Limb (tissue), 2 donors: ENCODE measurements at regions not wholly inside any gene's neighbourhood (a gene's known extent, or its start where the extent isn't known, plus 50 kb on each side); places are given as distances from the start of the nearest gene placed in this dataset.

Source experiments
- DNase-seq, 2 donors: peaks; one replicate each; pipeline ENCODE4 v3.0.0-alpha.2; 2016; ENCODE audit errors: extremely low spot score in 2 of 2

DNA sequence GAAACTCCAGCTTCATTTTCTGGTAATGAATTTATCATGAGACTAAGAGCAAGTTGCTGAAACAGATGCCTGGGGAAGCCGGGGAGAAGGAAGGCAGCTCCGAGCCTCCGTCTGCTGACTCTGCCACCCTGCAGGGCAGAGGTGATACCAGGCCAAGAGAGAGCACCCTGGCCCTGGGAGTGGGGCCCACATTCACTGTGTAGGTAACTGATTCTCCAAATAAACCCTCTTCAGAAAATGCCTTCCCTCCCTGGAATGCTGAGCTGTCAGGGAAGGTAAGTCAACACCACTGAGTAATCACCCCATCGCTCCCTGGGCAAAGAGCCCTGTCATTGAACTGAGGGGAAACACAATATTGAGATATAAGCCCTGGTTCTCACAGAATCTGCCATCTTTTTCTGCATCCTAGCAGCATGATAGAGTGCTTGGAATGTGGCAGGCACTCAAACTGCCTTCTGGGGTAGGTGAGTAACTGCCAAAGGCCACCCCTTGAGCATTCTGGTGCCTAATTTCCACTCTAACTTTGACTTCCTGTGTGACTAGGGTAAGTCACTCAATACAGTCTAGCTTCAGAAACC lies 147.6 kb downstream of the SPATA19 start:
- peak in 1 of 2 donors; percentile 23 for DNase-seq

DNA sequence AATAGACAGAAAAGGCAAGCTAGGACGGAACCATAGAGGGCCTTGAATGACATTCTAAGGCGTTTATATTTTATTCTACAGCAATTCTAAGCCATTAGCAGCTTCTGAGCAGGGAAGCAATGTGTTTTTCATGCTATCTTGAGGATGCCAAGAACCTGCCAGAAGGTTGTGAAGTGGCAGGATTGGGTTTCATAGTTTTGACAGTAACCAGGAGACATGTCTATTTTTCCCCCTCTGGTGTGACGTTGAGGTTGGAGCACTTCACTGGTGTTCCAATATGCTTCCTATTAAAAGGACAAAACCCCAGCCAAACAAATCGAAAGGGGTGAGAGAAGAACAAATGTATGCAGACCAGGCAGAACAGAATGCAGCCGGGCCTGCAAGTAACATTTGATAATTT lies 148.2 kb downstream of the SPATA19 start:
- DNase-seq = peak in 1 of 2 donors; percentile 44

GRCh38 chr11:133695387-133695786 lies 149.9 kb downstream of the SPATA19 start:
- no peak for DNase-seq

DNA sequence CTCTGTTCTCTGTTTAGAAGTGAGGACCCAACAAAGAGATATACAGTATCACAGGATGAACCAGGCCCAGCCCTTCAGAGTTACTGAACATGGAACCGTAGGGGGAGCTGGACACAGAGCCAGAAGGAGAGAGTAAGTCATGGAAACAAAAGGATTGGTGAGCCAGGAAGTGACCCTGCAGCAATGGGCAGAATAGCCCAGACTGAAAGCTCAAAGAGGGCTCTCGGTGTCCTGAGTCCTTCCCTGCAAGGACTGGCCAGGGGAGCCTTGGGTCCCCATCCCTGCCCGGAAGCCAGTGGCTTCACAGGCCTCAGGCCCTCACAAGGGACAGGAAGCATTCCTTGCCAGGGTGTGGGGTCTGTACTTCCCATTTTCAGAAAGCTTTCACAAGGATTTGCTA lies 150.6 kb downstream of the SPATA19 start:
- DNase-seq = no peak

DNA sequence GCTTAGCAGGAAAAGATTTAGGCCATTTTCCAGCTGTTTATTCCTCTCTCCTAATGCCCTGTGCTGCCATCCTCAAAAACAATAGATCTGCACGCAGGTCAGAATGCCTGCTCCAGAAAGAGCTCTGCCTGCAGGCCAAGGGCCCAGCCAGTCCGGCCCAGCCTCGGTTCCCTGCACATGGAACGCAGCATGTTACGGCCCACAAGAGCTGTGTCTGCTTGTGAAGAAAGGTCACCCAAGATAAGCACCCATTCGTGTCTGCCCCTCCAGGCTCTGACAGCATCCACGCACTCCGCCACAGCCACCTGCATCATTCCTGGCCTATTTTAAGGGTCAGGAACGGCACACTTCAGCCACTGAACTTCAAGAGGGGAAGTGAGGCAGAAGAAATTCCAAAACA lies 152.2 kb downstream of the SPATA19 start:
- DNase-seq = no peak

DNA sequence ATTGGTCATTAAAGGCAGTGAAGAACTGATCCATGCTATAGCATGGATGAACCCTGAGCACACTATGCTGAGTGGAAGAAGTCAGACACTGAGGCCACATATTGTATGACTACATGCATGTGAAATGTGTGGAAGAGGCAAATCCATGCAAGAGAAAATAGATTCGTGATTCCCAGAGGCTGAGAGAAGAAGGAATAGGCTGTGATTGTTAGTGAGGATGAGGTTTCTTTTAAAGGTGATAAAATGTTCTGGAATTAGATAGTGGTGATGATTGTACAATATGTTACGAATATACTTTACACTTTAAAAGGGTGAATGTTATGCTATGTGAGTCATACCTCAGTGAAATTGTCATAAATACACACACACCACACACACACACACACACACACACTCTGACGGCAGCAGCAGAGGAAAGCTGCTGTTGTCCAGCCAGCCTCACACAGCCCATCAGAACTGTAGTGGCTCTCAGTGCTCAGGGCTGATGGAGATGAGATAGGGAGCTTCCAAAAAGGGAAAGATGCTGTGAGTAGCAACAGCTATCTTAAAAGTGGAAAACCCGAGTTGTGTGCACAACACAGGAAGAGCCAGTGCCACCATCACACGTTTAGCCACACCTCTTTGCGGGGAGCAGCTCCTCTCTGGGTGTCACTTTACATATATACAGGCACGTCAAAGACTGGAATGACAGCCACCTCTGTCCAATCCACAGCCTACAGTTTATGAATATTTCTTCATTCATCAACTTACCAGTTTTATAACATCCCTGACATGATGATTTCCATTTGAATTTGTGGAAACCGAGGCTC lies 153.0 kb downstream of the SPATA19 start:
- no peak for DNase-seq

DNA sequence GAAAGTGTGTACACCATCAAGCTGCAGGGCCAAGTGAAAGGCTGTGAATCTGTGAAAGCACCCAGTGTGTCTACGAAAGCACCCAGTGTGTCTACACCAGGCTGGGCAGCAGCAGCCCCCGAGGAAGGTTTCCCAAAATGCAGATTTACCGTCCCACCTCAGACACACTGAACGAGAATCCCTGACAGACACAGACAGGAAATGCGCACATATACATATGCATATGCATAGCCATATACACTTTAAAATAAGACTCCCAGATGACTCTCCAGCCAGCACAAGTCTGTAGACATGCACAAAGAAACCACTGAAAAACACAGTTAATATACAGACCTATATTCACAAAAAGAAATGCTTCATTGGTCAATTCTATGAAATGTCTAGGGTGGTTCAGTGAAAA lies 155.5 kb upstream of the OPCML start:
- DNase-seq = no peak

DNA sequence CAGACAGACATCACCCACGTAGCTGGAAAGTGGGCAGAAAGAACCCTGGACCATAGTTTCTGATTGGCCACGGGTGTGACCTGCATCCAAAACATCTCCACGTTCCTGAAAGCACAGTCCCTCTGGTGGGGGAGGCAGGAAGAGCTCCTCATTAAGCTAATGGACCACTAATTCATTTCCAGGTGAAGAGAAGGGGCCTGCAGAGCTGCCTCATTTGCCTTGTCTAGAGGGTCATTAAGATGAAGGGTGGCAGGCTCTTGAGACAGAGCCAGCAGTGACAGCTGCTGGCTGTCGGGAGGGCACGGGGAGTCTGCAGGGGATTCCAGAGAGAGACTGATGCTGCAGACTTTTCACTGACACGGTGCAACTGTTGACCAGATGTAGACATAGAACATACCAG lies 149.6 kb upstream of the OPCML start:
- peak in 1 of 2 donors; percentile 48 for DNase-seq

GRCh38 chr11:133679896-133680295 lies 147.6 kb upstream of the OPCML start:
- DNase-seq = no peak

DNA sequence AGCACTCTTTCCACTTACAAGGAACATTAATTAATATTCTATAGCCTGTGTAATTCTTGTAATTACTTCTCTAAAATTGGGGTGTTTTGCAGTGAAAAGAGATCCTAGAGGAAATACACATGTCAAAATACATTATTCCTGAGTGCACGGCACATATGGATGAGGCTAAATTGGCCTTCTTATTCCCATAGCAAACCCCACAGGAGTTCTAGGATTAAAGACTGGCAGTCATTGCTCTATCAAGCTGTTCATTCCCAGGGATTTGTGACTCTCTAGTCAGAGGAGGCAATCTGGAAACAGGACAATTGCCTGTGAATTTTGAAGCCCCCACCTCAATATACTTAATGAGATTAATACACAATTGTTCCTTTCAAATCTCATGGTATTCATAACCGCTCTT lies 145.9 kb upstream of the OPCML start:
- no peak for DNase-seq

DNA sequence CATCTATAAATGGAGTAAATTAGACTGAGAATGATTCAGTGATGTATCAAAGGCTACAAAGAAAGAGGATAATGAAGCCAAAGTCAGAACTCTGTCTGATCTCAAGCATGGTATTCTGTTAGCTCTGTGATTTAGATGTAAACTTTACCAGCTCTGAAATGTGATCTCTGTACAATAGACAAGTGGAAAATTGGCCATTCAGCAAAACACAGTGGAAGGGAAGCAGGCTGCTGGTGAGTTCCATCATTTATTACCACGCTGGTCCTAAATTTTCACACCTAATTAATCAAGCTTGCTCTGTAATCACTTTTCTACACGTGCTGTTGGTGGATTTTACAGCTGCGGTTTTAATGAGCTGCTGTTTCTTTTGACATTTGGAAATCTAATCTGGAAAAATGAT lies 145.1 kb upstream of the OPCML start:
- DNase-seq = no peak

DNA sequence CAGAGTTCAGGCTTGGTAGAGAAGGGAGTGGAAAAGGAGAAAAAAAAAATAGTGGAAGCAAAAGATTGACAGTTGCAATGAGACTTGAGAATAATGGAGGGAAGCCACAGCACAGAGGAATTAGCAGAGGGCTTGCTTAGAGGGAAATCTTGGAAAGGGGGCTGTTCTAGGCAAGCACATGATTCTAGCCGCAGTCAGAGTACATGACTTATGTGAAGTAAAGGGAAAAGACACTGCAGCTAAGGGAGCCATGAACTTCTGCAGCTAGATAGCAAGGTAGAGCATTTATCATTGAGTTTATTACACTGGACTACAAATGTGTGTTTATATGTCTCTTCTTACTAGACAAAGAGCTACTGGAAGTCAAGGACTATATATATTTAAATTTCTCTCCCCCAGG lies 144.0 kb upstream of the OPCML start:
- no peak for DNase-seq

GRCh38 chr11:133669371-133670053 lies 137.2 kb upstream of the OPCML start:
- DNase-seq = no peak

DNA sequence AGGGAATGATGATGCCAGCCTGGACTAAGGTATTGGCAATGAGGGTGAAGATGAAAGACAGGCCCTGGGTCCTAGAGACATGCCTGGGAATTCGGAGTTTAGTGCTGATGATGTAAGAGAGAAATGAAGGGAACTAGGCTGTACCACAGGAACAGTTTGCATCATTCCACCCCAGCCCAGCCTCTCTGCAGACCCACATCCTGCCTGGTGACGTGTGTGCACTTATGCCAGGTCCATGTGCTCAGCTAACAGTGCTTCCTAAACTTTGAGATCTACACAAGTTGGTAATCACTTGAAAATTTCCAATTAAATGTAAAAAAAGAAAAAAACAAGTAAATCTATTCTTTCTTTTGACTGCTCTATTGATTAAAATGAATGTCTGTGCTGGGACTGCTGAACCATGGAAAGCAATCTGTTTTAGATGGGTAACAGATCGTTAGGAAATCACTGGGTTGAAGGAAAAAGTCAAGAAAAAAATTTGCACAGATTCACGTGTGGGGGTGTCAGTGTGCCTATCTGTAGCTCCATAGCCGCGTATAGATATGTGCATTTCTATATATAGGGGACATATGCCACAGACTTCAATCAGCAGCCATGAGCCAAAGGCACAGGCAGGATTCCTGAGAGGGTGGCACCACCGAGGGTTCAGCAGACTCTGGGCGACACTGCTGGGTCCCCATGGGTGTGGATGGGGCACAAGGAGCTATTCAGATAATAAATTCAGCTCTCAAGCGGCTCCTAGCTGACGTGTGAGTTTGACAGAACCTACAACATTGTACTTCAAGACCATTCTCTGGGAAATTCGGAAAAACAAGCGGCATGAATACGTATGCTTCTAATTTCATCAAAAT lies 131.1 kb upstream of the OPCML start:
- peak in 1 of 2 donors; percentile 9 for DNase-seq

DNA sequence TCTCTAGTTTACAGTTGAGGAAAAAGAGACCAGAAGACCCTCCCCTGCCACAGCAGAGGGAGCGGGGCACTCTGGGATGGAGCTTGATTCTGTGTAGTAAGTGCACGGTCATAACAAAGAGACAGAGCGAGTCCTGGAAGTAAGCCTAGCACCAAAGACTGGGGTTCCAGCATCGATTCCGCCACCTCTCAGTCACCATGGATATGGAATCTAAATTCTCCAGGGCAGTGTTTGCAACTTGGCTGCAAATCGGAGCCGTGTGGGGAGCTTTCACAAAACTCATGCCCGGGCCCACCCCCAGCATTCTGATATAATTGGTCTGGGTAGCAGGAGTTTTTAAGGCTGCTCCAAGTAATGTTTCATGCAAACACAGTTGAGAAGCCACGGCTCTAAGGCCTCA lies 129.5 kb upstream of the OPCML start:
- DNase-seq = peak in 1 of 2 donors; percentile 4

DNA sequence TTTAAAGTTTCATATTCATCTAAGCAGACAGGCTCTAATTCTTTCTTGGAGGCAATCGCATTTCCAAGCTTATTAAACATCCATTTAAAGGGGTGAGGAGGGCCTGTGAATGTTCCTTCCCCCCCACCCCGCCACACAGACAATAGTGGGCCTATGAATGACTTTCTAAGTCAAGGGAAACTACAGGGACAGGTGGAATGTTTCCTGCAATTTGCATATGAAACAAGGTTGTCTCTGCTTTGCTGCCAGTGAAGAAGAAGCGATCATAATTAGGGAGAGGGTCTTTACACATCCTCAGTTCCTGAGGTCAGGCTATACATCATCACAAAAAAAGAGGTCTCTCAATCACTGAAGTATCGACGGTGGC lies 127.9 kb upstream of the OPCML start:
- no peak for DNase-seq

DNA sequence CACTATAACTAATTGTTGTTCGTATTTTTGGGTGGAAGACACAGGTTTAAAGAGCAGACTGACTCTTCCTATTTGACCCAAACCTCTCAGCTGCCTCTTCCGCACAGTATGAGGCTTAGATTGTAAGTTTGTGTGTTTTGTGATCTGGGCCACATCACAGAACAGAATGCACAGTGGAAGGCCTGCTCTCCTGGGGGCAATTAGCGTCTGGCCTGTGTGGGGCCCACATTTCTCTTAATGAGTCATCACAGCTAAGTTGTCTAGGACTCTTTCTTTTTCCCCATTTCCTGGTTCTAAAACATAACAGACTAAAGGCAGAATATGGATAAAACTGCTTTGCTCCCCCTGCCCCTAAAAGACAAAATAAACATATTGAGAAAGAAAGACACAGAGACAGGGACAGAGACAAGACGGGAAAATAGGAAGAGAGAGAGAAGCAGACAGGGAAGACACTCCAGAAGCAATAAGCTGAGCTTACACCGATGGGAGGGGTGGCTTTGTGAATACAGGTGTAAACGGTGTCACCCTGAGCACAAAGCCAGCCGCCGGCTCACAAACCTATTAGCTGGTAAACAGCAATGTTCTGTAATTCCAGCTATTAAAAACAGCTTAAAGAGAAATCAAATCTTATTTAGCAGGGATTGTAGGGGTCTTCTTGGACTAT lies 127.4 kb upstream of the OPCML start:
- no peak for DNase-seq

DNA sequence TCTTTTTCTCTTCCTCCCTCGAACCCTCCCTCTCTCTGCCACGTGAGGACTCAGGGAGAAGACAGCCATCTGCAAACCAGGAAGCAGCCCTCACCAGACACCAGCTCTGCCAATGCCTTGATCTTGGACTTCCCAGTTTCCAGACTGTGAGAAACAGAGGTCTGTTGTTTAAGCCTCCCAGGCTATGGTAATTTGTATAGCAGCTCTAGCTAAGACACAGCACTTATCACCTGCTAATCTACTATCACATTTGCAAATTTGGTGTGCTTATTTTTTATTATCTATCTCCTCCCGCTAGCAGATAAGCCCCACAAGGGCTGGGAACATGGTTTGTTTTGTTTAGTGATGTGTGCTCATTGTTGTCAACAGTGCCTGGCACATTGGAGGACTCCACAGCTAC lies 124.8 kb upstream of the OPCML start:
- no peak for DNase-seq

DNA sequence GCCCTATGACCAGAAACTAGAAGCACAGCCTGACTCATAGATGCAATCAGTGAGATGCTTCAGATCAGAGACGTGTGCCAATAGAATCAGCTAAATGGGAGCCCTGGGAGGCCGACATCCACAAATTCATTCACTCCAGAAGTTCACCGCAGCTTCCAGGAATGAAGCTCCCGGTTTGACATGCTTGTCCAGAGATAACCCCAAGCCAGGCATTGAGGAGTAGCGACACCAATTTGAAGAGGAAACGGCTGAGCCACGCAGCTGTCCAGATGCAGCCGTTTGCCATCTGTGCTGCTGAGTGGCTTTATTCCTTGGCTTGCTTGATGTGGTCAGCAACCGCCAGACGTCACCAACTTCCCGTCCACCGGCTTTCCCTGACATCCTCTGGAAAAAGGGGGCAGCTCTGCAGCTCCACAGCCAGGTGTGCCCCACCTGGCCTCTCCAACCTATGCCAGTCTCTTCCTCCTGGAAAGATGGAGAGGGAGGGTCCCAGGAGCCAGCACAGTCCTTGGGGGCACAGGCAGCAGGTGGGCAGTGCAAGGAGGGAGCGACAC lies 123.9 kb upstream of the OPCML start:
- no peak for DNase-seq

DNA sequence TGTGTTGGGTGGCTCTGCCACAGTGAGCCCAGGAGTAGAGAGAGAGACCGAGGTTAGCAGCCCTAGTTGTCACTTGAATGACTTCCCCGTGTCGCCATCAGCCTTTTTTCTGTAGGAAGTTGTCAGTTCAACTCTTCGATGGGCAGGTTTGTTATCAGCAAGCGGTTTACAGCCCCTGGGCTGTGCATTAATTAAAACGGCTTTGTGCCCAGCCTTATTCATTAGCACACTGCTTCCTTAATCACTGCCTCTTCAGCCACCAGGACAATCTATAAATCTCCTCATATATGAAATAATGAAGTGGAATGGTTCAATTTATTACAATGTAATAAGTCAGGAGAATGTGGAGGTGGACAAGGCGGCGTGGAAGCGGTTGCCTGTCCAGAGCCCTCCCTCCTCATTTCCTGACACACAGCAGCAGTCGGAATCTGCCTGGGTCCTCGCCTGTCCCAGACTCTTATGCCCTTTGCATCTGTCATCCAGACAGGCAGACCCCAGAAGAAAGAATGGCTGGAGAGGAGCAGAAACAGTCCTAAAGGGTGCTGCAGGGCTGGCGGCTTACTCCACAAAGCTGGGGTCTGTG lies 122.4 kb upstream of the OPCML start:
- DNase-seq = no peak

DNA sequence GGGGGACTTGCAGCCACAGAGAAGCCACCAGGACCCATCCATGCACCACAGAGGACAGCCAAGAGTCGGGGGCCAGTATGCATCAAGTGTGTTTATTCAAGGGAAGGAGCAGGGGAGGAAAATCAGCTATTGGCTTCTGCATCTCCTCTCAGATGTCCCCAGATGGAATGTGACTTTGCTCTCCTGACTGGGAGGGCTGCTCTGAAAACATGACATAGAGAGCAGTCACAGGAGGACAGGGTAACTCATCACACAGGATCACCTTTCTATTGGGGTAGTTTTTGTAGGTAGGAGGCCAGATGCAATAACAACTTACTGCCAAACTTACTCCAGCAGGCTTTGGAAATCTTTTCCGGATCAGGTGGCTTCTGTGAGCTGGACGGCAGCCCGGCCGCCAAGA lies 121.0 kb upstream of the OPCML start:
- no peak for DNase-seq
